Right ventricle myocardium superior (tissue), 1 donor: ENCODE measurements at regions not wholly inside any gene's neighbourhood (a gene's known extent, or its start where the extent isn't known, plus 50 kb on each side); places are given as distances from the start of the nearest gene placed in this dataset.

ENCODE experiments used
- ATAC-seq: fragments of 200-7000 bp; cut with Tn5 transposase; one replicate; pipeline ENCODE4 v1.9.1; 2020; ENCODE audit warnings: mild to moderate bottlenecking; ENCODE audit not compliant: poor library complexity
- DNase-seq: peaks from one replicate; pipeline ENCODE4 v3.0.0-alpha.2; 2020
- intact Hi-C: fragments of 100-400 bp; cut with DNase I; formaldehyde crosslinking; loops from one replicate; pipeline ENCODE4 v1.11.2; 2022
- donor health status: DM: no; HTN: yes; CAD: no; lungs with severe emphysema.

- DNase-seq (no peak), ATAC-seq (no peak)
- intact Hi-C loops = loop anchor here (10.0 kb wide), 1 partner anchor 692 kb away; no protein-coding TSS in a partner anchor
These were observed 270.8 kb downstream of the NSG2 start for GRCh38 chr5:174316326-174316725.

GRCh38 chr5:174317256-174317894, 271.9 kb downstream of the NSG2 start:
- DNase-seq = no peak
- intact Hi-C loops = loop anchor here (10.0 kb wide), 1 partner anchor 693 kb away; no protein-coding TSS in a partner anchor
- peak; percentile 85 for ATAC-seq

- no peak for ATAC-seq
- intact Hi-C loops = loop anchor here (10.0 kb wide), 1 partner anchor 694 kb away; no protein-coding TSS in a partner anchor
- no peak for DNase-seq
These were observed 273.1 kb downstream of the NSG2 start for GRCh38 chr5:174318578-174318977.

- ATAC-seq (no peak), DNase-seq (no peak)
- intact Hi-C loops = loop anchor here (10.0 kb wide), 1 partner anchor 695 kb away; no protein-coding TSS in a partner anchor
These were observed 274.0 kb downstream of the NSG2 start for GRCh38 chr5:174319551-174319950.

GRCh38 chr5:174320051-174320450, 274.5 kb downstream of the NSG2 start:
- intact Hi-C loops = no loop called here

GRCh38 chr5:174323878-174324281, 278.4 kb downstream of the NSG2 start:
- ATAC-seq (no peak), DNase-seq (no peak)
- intact Hi-C loops = no loop called here

More at GRCh38 chr5:174320051-174320450, 274.5 kb downstream of the NSG2 start:
- ATAC-seq (no peak), DNase-seq (no peak)

- no peak for DNase-seq
- ATAC-seq = no peak
- intact Hi-C loops = no loop called here
These were observed 279.2 kb downstream of the NSG2 start for GRCh38 chr5:174324680-174325079.

GRCh38 chr5:174325431-174325830, 279.9 kb downstream of the NSG2 start:
- no peak for DNase-seq
- intact Hi-C loops = no loop called here
- ATAC-seq = no peak

- no peak for ATAC-seq
- no peak for DNase-seq
- intact Hi-C loops = no loop called here
These were observed 280.5 kb downstream of the NSG2 start for GRCh38 chr5:174325961-174326360.

- intact Hi-C loops = no loop called here
- DNase-seq (no peak), ATAC-seq (no peak)
These were observed 280.9 kb downstream of the NSG2 start for GRCh38 chr5:174326372-174326771.

- intact Hi-C loops = no loop called here
- ATAC-seq (peak; percentile 79), DNase-seq (peak; percentile 76)
These were observed 281.9 kb downstream of the NSG2 start for GRCh38 chr5:174327317-174327864.

GRCh38 chr5:174327896-174328295, 282.4 kb downstream of the NSG2 start:
- intact Hi-C loops = no loop called here
- no peak for DNase-seq
- no peak for ATAC-seq

GRCh38 chr5:174328631-174329299, 283.3 kb downstream of the NSG2 start:
- DNase-seq (no peak), ATAC-seq (no peak)
- intact Hi-C loops = no loop called here

GRCh38 chr5:174329738-174330137, 284.2 kb downstream of the NSG2 start:
- no peak for ATAC-seq
- intact Hi-C loops = no loop called here
- DNase-seq = no peak

GRCh38 chr5:174335682-174336364, 290.3 kb downstream of the NSG2 start:
- intact Hi-C loops = no loop called here
- ATAC-seq (no peak), DNase-seq (no peak)

- ATAC-seq = no peak
- intact Hi-C loops = no loop called here
- DNase-seq = no peak
These were observed 291.0 kb downstream of the NSG2 start for GRCh38 chr5:174336479-174336878.

- intact Hi-C loops = no loop called here
- ATAC-seq (peak; percentile 66), DNase-seq (no peak)
These were observed 292.0 kb downstream of the NSG2 start for GRCh38 chr5:174337276-174338184.

GRCh38 chr5:174338185-174339010, 292.9 kb downstream of the NSG2 start:
- intact Hi-C loops = no loop called here
- ATAC-seq (peak; percentile 59), DNase-seq (no peak)
